OCI-LY3 (cell line): ENCODE measurements at regions not wholly inside any gene's neighbourhood (a gene's known extent, or its start where the extent isn't known, plus 50 kb on each side); places are given as distances from the start of the nearest gene placed in this dataset.

Experiments used
- CTCF ChIP-seq: fragments of 200-600, 300-600 bp; sonication (generic); IDR thresholded peaks from 2 replicates; pipeline ENCODE4 v1.5.1; 2014; ENCODE audit warnings: antibody characterized with exemption, low read length, low read depth
- EZH2phosphoT487 ChIP-seq: fragments of 200-600 bp; shearing (Covaris generic); IDR thresholded peaks from 2 replicates; pipeline ENCODE4 v1.6.1; 2018; ENCODE audit warnings: antibody characterized with exemption, mixed run types, low read depth

- TF ChIP-seq CTCF (no peak), EZH2phosphoT487 (no peak)
These were observed 226.9 kb upstream of the TNP1 start for GRCh38 chr2:217086718-217087117.
